ENCODE measurements at regions not wholly inside any gene's neighbourhood (a gene's known extent, or its start where the extent isn't known, plus 50 kb on each side); places are given as distances from the start of the nearest gene placed in this dataset.

DNA sequence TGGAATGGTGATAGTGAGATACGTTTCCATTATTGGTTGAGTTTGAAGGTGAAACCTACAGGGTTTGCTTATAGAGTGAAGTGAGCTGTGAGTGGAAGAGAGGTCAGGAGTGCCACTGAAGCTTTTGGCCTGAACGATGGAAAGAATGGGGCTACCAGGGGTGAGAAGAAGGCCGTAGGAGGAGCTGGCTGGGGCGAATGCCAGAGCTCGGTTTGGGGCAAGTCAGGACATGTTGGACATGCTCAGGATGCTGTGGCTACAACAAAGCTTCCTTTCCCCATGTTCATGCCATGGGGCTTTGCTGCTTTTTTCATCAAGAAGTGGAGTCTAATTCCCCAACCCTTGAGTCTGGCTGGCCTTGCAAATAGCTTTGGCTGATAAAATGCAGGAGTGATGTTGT is 253.7 kb downstream of the GLRX3 start:
- no peak for TF ChIP-seq POLR2A (IDR thresholded peaks at IDR 0.05)
- TF ChIP-seq, protein P1, sequence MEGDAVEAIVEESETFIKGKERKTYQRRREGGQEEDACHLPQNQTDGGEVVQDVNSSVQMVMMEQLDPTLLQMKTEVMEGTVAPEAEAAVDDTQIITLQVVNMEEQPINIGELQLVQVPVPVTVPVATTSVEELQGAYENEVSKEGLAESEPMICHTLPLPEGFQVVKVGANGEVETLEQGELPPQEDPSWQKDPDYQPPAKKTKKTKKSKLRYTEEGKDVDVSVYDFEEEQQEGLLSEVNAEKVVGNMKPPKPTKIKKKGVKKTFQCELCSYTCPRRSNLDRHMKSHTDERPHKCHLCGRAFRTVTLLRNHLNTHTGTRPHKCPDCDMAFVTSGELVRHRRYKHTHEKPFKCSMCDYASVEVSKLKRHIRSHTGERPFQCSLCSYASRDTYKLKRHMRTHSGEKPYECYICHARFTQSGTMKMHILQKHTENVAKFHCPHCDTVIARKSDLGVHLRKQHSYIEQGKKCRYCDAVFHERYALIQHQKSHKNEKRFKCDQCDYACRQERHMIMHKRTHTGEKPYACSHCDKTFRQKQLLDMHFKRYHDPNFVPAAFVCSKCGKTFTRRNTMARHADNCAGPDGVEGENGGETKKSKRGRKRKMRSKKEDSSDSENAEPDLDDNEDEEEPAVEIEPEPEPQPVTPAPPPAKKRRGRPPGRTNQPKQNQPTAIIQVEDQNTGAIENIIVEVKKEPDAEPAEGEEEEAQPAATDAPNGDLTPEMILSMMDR (IDR thresholded peaks at IDR 0.05 in 8 of 11, conservative IDR thresholded peaks at IDR 0.05 in 3 of 11): no peak
